Mucosa of rectum (tissue), 2 donors: ENCODE measurements at regions not wholly inside any gene's neighbourhood (a gene's known extent, or its start where the extent isn't known, plus 50 kb on each side); places are given as distances from the start of the nearest gene placed in this dataset.

Source experiments
- H3K27ac ChIP-seq, 2 donors: one replicate each; pipeline ENCODE4 v1.7.0; 2013; ENCODE audit warnings: inconsistent platforms in 2 of 2, low read depth in 2 of 2, low read length in 2 of 2
- H3K27me3 ChIP-seq, 2 donors: one replicate each; pipeline ENCODE4 v1.7.0; 2013; ENCODE audit warnings: low read length in 2 of 2; ENCODE audit not compliant: control insufficient read depth in 2 of 2, insufficient read depth in 2 of 2
- H3K36me3 ChIP-seq, 2 donors: one replicate each; pipeline ENCODE4 v1.7.0; 2013; ENCODE audit warnings: low read length in 2 of 2; ENCODE audit not compliant: control insufficient read depth in 2 of 2, insufficient read depth in 2 of 2
- H3K4me1 ChIP-seq, 2 donors: one replicate each; pipeline ENCODE4 v1.7.0; 2013; ENCODE audit warnings: low read length in 2 of 2, mild to moderate bottlenecking in 1 of 2; ENCODE audit not compliant: control insufficient read depth in 2 of 2, insufficient read depth in 2 of 2
- H3K4me3 ChIP-seq, 2 donors: one replicate each; pipeline ENCODE4 v1.7.0; 2013; ENCODE audit warnings: low read length in 2 of 2
- H3K9ac ChIP-seq, 2 donors: one replicate each; pipeline ENCODE4 v1.7.0; 2013; ENCODE audit warnings: low read length in 2 of 2, low read depth in 1 of 2, mild to moderate bottlenecking in 1 of 2
- H3K9me3 ChIP-seq, 2 donors: one replicate each; pipeline ENCODE4 v1.7.0; 2013; ENCODE audit warnings: low read length in 2 of 2; ENCODE audit not compliant: control insufficient read depth in 2 of 2
- donor health status: healthy.
- donor health status: Normal muscosa, but diverticular disease.

DNA sequence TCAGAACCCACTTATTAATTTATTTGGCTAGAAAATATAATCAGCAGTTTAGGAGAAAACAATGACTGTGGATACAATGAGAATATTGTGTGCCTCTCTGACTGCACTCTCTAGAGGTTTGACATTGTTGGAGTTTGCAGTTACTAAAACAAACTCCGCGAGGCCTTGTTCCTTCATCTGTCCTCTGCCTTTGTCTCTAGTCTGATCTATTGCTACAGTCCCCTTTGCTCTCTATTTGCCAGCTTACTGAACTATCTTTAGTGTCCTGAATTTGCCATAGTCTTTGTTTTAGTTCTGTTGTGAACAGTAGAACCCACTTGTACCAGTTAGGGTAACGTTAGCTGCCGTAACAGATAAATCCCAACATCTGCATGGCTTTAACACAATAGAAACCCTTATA lies 81.4 kb upstream of the RPS6KA3 start:
- Histone ChIP-seq H3K27ac (no peak overlapping the region), H3K9ac (no peak overlapping the region), H3K4me1 (no peaks in the 10 kb centered on the region), H3K9me3 (peaks cover 0 to 2% of the 10 kb centered on the region in 2 donors), H3K4me3 (no peak overlapping the region), H3K36me3 (no peaks in the 10 kb centered on the region), H3K27me3 (peaks cover 0 to 2% of the 10 kb centered on the region in 2 donors)

DNA sequence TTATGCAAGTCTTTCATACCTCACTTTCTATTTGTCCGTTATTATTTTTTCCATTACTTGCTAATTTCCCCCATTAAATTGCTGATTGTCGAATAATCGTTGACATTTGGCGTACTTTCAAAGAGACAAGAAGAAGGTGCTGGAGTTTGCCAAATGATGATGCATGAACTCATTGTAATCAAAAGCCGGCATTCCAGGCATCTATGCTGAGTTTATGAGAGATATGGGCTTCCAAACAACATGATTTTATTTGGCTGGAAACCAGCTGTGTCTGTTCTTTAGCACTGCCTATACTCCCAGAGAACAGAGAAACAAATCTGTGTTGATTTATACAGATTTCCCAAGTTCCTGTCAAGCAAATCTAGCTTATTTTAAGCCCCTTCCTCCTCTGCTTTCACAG lies 80.8 kb upstream of the RPS6KA3 start:
- Histone ChIP-seq H3K27me3 (peaks cover 0 to 2% of the 10 kb centered on the region in 2 donors), H3K9ac (no peak overlapping the region), H3K36me3 (no peaks in the 10 kb centered on the region), H3K27ac (no peak overlapping the region), H3K9me3 (peaks cover 0 to 2% of the 10 kb centered on the region in 2 donors), H3K4me1 (no peaks in the 10 kb centered on the region), H3K4me3 (no peak overlapping the region)

DNA sequence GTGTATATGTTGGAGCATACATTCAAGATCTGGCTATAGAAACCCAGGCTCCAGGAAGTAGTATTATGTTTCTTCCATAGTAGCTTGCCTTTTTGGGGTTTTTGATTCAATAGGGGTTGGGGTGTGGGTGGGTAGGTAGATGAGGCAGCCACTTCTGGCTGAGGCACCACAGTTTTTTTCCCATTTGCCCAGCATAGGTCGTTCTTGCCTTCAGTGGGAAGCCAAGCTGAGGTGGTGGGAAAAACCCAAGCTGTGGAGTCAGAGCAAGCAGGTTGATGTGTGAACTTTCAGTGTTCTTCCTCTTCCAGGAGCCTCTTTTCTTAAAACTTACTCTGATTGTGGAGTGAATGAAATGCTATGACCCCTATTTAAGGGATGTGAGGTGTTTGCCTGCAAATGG lies 67.0 kb upstream of the RPS6KA3 start:
- Histone ChIP-seq H3K4me1 (no peaks in the 10 kb centered on the region), H3K36me3 (no peaks in the 10 kb centered on the region), H3K27me3 (no peaks in the 10 kb centered on the region), H3K9ac (no peak overlapping the region), H3K27ac (no peak overlapping the region), H3K9me3 (no peaks in the 10 kb centered on the region), H3K4me3 (no peak overlapping the region)

DNA sequence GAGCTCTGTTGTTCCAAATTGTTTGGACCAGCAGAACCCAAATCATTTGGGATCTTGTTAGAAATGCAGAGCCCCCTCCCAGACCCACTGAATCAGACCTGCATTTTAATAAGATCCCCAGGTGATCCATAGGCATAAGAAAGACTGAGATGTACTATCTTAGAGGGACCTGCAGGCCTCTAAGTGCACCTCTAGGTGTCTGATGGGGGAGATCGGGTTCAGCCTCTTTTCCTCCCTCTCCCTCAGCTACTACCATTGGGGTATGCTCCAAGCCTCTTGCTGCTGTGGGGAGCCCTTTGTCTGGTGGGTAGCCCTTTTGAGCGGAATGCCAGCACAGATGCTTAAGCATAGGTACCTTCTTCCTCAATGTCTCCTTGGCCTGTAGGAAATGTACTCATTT lies 63.8 kb upstream of the RPS6KA3 start:
- H3K4me1 ChIP-seq = no peaks in the 10 kb centered on the region
- H3K27me3 ChIP-seq = no peaks in the 10 kb centered on the region
- H3K27ac ChIP-seq = no peak overlapping the region
- no peak overlapping the region for H3K9ac ChIP-seq
- no peak overlapping the region for H3K4me3 ChIP-seq
- no peaks in the 10 kb centered on the region for H3K9me3 ChIP-seq
- no peaks in the 10 kb centered on the region for H3K36me3 ChIP-seq

DNA sequence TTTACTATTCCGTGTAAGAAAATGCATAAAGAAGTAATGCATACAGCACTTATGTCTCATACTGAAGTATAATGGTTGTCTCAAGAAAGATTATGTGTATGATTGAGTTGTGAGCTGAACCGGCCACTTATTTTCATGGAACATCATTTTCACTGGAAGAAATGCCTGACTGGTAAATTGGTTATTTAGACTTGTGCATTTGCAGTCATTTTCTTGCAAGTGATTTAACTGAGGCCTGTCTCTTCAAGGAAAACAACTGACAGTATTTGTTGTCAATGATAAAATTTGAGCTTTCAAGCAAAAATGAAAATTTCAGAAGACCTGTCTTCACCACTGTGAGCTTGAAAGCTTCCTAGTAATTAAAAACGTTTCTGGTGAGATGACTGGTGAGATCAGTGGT lies 62.7 kb upstream of the RPS6KA3 start:
- no peak overlapping the region for H3K4me3 ChIP-seq
- no peak overlapping the region for H3K27ac ChIP-seq
- no peaks in the 10 kb centered on the region for H3K36me3 ChIP-seq
- H3K27me3 ChIP-seq = no peaks in the 10 kb centered on the region
- no peak overlapping the region for H3K9ac ChIP-seq
- no peaks in the 10 kb centered on the region for H3K4me1 ChIP-seq
- H3K9me3 ChIP-seq = no peaks in the 10 kb centered on the region

DNA sequence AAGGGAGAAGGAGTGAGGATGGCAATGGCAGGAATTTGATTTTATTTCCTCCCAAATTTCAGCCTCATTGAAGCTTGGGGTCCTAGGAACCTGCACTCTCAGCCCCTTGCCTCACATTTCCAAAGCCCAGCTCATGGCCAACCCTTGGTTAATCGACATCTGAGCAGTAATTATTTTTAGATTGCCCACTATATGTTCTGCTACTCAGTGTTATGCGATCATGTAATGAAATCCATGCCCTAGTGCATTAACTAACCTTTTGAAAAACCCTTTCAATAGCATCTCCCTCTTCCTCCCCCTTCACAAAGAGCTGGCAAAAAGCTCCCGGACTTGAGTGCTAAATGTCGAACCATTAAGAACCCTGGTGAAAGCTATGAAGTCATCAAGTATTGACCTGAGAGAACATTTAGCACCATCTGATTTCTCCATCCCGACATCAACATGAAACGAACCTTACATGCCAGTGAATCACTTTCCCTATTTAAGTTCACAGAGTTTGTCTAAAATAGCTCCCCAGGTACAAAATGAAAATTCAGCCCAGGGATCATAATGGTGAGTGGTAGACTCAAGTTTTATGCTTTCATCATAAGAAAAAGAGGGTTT lies 59.2 kb upstream of the RPS6KA3 start:
- Histone ChIP-seq H3K9me3 (no peaks in the 10 kb centered on the region), H3K27ac (no peak overlapping the region)

DNA sequence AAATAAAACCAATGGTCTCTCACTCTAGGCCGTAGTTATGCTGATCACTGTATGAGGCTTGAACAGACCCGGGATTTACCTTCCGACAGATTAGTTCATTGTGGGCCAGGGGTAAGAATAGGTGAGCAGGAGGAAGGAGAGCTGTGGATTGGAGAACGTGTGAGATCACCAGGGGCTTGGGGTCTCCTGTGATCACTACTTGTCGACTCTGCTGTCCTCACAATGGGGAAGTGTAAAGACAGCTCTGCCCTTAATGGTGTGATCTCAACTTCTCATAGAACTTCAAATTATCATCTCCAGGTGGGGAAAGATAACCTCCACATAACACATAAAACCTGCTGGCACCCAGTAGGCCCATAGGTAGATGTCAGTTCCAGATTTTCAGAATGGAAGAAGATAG lies 56.2 kb upstream of the RPS6KA3 start:
- no peaks in the 10 kb centered on the region for H3K36me3 ChIP-seq
- H3K4me3 ChIP-seq = no peak overlapping the region
- H3K9me3 ChIP-seq = no peaks in the 10 kb centered on the region
- no peak overlapping the region for H3K27ac ChIP-seq
- H3K9ac ChIP-seq = no peak overlapping the region
- no peaks in the 10 kb centered on the region for H3K4me1 ChIP-seq
- peaks cover 0 to 2% of the 10 kb centered on the region in 2 donors for H3K27me3 ChIP-seq

More for the DNA sequence above, 59.2 kb upstream of the RPS6KA3 start:
- H3K9ac ChIP-seq = no peak overlapping the region
- no peaks in the 10 kb centered on the region for H3K27me3 ChIP-seq
- H3K4me1 ChIP-seq = no peaks in the 10 kb centered on the region
- no peak overlapping the region for H3K4me3 ChIP-seq
- no peaks in the 10 kb centered on the region for H3K36me3 ChIP-seq

DNA sequence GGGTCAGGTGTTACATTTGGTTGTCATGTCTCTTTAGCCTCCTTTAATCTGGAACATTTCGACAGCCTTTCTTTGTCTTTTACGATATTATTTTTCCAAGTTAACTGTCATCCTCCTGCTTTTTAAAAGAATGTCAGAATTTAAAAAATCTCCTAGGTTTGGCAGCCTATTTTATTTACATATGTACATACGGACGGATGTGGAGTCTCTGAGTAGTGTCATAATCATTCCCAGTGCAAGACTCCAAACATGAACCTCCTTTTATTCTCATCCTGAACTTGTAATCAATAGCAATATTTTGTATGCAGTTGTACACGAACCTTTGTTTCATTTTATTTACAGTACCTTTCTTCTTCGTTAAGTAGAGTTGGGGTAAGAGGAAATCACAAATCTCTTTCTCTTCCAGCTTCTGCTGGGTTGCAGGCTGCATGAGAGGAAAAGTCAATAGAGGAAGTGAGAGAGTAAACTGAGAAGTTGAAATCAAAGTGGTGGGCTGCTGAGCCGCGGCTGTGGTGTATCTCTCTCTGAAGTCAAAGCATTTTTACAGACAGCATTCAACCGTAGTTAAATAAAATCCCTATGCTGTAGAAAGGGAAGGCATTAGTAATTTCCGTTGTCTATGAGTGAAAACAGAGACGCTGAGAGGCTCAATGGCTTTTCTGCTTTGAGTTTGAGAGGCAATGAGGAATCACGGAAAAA lies 53.9 kb upstream of the RPS6KA3 start:
- Histone ChIP-seq H3K27me3 (peaks cover 0 to 2% of the 10 kb centered on the region in 2 donors), H3K9ac (no peak overlapping the region), H3K36me3 (no peaks in the 10 kb centered on the region), H3K4me3 (no peak overlapping the region), H3K9me3 (no peaks in the 10 kb centered on the region), H3K27ac (no peak overlapping the region), H3K4me1 (no peaks in the 10 kb centered on the region)

DNA sequence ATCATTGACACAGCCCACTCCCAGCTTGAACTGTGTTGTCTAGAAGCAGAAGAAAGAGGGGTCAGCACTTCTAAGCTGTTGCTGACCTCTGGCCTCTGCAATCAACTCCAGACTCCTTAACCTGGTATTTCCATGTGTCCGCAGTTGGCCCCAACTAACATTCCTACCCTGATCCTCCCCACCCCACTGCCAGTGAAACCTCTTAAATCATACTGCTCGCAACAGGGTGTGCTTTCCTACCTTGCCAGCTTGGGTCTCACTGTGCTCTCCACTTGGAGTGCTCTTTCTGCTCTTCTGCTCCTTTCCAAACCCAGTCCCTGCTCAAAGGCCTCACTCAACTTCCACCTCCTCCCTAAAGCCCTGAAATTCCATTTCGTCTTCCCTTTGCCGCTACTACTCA lies 52.3 kb upstream of the RPS6KA3 start:
- Histone ChIP-seq H3K27ac (no peak overlapping the region), H3K9me3 (no peaks in the 10 kb centered on the region), H3K9ac (no peak overlapping the region), H3K36me3 (no peaks in the 10 kb centered on the region), H3K4me1 (no peaks in the 10 kb centered on the region), H3K4me3 (no peak overlapping the region), H3K27me3 (peaks cover 0 to 2% of the 10 kb centered on the region in 2 donors)

DNA sequence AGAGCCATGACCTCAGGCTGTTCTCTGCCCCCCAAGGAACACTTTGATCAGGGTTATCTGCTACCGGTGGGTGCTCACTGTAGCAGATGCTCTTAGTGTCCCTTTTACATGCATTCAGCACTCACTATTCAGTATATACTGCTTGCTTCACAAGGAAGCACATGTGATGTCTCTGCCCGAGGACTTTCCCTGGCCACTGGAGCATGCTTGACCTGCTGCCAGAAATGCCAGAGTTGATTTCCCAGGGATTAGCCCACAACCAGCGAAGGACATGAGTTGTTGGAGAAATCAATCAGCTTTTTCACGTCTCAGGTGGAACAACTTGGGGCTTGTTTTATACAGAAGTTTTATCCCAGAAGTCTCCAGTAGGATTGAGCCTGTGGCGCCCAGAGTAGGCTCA lies 51.2 kb upstream of the RPS6KA3 start:
- no peaks in the 10 kb centered on the region for H3K36me3 ChIP-seq

More for the DNA sequence above, 51.2 kb upstream of the RPS6KA3 start:
- Histone ChIP-seq H3K9ac (no peak overlapping the region), H3K27ac (no peak overlapping the region), H3K4me1 (no peaks in the 10 kb centered on the region), H3K9me3 (no peaks in the 10 kb centered on the region), H3K27me3 (peaks cover 0 to 2% of the 10 kb centered on the region in 2 donors), H3K4me3 (no peak overlapping the region)
